GM11168 (cell line): ENCODE measurements at regions not wholly inside any gene's neighbourhood (a gene's known extent, or its start where the extent isn't known, plus 50 kb on each side); places are given as distances from the start of the nearest gene placed in this dataset.

ENCODE experiments used
- in situ Hi-C: fragments of 300-500 bp; cut with MboI; formaldehyde crosslinking; loops from one replicate; pipeline ENCODE4 v1.12.0; 2022; ENCODE audit warnings: low sequenced_read_pairs; ENCODE audit not compliant: unreplicated experiment

GRCh38 chr2:43060390-43061016, 165.9 kb downstream of the ZFP36L2 start:
- in situ Hi-C loops = no loop called here

DNA sequence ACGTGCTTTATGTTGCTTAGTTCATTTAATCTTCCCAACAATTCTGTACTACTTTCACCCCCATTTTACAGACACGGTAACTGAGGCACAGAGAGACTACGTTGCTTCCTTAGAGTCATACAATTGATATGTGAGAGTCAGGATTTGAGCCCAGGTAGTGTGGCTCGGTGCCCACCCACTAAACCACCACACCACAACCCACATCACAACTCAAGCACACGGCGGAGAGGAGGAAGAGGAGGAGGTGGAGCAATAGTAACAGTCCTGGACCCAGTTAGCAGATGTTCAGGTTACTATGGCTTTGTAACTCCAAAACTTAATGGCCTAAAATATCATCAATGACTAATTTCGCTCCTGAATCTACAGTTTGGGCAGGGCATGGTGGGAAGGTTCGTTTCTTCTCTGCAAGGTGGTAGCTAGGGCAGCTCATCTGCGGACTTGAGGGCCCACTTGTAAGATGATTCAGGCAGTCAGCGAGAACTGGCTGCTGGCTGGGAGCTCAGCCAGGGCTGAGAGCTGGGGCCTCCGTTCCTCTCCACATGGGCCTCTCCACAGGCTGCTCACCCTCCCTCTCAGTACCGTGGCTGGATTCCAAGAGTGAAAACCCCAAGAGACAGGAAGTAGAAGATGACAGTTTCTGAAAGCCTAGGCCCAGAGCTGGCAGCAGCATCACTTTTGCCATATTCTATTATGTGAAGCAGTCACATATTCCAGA, 167.1 kb downstream of the ZFP36L2 start:
- in situ Hi-C loops = no loop called here

- in situ Hi-C loops = no loop called here
Observed at GRCh38 chr2:43058726-43059110, 167.7 kb downstream of the ZFP36L2 start.

DNA sequence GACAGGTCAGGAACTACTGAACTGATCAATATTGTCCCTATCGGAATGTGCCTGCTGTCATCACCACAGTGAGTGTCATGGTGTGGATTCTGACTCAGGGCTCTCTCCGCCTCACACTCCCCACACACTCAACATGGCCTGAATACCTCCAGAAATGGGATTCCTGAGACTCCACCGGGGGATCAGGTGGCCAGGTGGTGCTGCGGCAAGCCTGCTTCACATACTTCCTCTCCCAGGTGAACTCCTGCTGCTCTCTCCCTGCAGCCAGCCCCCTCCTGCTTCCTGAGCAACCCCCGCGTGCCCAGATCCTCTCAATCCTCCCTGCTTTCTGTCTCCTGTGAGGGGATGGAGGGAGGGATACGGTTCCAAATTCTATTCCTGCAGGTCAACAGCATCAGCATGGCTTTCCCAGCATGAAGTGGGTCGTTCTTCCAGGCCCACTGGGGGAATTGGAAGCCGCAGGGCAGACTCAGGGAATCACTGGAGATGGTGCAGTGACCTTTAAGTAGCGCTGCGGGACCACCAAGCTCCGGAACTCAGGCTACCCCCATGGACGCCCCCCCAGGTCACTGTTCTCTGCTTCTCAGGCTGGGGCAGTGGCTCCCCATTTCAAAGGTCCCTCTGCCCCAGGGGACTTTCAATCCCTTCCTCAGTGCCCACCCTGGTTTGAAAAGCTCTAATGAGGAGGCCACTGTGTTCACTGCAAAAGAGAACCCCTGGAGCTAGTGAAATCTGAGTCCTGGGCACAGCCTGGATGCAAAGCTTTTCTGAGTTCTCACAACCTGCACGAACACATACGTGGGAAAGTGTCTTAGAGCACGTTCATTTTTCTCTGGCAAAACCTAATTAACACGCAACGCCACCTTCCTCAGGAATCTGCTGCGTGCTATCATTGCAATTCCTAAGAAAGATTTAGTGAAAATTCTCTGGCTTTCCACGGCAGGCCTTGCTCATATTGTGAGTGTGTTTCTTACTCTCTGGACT, 168.4 kb downstream of the ZFP36L2 start:
- in situ Hi-C loops = no loop called here

GRCh38 chr2:43057026-43057741, 169.2 kb downstream of the ZFP36L2 start:
- in situ Hi-C loops = no loop called here

- in situ Hi-C loops = no loop called here
Observed at GRCh38 chr2:43055985-43056384, 170.4 kb downstream of the ZFP36L2 start.

- in situ Hi-C loops = no loop called here
Observed at GRCh38 chr2:43055086-43055912, 171.1 kb downstream of the ZFP36L2 start.

- in situ Hi-C loops = no loop called here
Observed at GRCh38 chr2:43054367-43054766, 172.0 kb downstream of the ZFP36L2 start.

- in situ Hi-C loops = no loop called here
Observed at GRCh38 chr2:43052944-43053306, 173.5 kb downstream of the ZFP36L2 start.

GRCh38 chr2:43052204-43052943, 174.0 kb downstream of the ZFP36L2 start:
- in situ Hi-C loops = no loop called here

GRCh38 chr2:43051338-43051737, 175.1 kb downstream of the ZFP36L2 start:
- in situ Hi-C loops = no loop called here

GRCh38 chr2:43050866-43051265, 175.5 kb downstream of the ZFP36L2 start:
- in situ Hi-C loops = no loop called here

GRCh38 chr2:43049836-43050801, 176.3 kb downstream of the ZFP36L2 start:
- in situ Hi-C loops = no loop called here

GRCh38 chr2:43047187-43047780, 179.1 kb downstream of the ZFP36L2 start:
- in situ Hi-C loops = no loop called here

GRCh38 chr2:43045866-43046265, 180.5 kb downstream of the ZFP36L2 start:
- in situ Hi-C loops = no loop called here

- in situ Hi-C loops = no loop called here
Observed at GRCh38 chr2:43044093-43044681, 182.2 kb downstream of the ZFP36L2 start.

DNA sequence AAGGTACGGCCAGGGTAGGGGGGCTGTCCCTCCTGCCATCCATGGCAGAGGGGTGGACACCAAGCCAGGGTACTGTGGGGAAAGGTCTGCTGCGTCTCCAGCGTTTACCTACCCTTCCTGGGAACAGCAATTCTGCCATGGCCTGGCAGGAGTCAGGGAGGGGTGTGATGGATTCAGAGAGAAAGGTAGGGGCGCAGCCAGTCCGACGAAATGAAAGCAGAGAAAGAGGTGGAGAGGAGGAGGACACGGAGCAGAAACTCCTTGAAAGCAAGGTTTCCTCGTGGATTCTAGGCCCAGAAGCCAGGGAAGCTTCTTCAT, 182.9 kb downstream of the ZFP36L2 start:
- in situ Hi-C loops = no loop called here
